ENCODE measurements at regions not wholly inside any gene's neighbourhood (a gene's known extent, or its start where the extent isn't known, plus 50 kb on each side); places are given as distances from the start of the nearest gene placed in this dataset.
"Not testable (repeated sequence)": the region's sequence is repeated elsewhere in the genome, so short reads cannot be mapped to it uniquely, and the experiment has no call there.

DNA sequence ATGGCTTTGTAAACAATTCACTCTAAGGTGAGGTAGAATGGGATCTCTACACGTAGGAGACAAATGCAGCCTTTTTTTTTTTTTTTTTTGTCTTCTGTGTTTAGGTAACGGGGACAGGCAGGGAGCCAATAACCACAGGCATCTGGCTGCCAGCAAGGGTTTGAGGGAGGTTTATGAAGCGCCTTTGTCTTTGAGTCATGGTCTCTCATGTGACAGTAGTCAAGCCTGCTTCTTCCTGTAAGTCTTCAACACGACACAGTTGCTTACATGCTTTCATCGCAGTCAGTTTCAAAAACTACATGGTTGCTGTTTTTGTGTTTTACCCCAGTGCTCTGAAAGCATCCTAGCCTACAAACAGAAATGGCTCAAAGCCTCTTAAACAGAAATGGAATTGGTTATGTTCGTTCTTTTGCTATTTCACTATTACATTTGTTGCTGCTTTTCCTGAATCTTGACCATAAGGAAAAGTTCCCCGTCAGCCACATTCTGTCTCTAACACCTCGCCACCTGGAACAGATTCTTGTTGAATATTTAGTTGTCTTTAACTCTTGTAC, 127.8 kb upstream of the METTL14 start:
- H3K27ac Mint-ChIP-seq: no peak overlapping the region
- no peak for ATAC-seq
- no peaks in the 10 kb centered on the region for H3K4me1 Mint-ChIP-seq
- H3K27me3 Mint-ChIP-seq: no peaks in the 10 kb centered on the region
- H3K36me3 Mint-ChIP-seq: no peaks in the 10 kb centered on the region
- H3K9me3 Mint-ChIP-seq: no peaks in the 10 kb centered on the region
- no peak overlapping the region for H3K4me3 Mint-ChIP-seq

DNA sequence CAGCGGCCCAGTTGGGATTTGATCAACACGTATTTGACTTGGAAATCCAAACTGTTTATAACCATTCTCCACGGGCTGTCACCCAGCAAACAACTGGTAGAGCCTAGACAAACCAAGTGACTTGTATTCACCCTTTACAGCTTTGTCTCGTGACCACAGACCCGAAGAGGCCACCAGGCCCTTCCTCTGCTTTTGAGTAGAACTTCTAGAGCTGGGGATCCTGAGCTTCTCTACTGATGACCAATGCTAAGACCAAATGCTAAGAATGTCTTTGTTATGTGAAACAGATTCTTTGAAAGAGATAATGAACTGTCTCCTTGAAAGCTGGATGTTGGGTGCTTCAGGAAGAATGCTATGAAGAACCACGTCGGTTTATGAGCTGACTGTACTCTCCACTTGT, 127.0 kb upstream of the METTL14 start:
- H3K27me3 Mint-ChIP-seq, H3K4me1 Mint-ChIP-seq, ATAC-seq, H3K4me3 Mint-ChIP-seq, H3K27ac Mint-ChIP-seq, H3K9me3 Mint-ChIP-seq, H3K36me3 Mint-ChIP-seq: not testable (repeated sequence)

GRCh38 chr4:118561559-118561958, 123.6 kb upstream of the METTL14 start:
- ATAC-seq, H3K4me3 Mint-ChIP-seq, H3K4me1 Mint-ChIP-seq, H3K27ac Mint-ChIP-seq, H3K9me3 Mint-ChIP-seq, H3K36me3 Mint-ChIP-seq, H3K27me3 Mint-ChIP-seq: not testable (repeated sequence)

DNA sequence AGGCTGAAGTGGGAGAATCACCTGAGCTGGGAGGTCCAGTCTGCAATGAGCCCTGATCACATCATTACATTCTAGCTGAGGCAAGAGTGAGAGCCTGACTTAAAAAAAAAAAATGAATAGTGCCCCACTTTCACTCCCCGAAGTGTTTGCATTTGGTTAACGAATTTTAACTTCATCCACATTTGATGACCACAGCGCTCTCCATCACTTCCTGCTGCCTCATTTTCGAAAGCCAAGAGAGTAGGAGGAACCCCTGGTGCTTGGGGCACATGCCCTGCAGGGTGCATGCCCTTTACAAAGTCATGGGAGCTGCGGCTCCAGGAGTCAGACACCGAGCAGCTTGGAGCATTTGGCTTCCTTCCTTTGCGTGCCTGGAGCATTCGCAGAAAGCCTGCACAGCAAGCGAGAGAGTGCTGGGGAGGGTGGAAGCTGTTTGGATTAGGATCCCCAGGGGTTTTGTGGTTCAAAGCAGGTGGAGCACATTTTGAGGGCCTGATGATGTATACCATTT, 119.1 kb upstream of the METTL14 start:
- H3K27ac Mint-ChIP-seq, H3K36me3 Mint-ChIP-seq, H3K4me1 Mint-ChIP-seq, H3K27me3 Mint-ChIP-seq, H3K9me3 Mint-ChIP-seq: not testable (repeated sequence)
- peak; percentile 59 for ATAC-seq
- peak overlapping the region; percentile 34 for H3K4me3 Mint-ChIP-seq

DNA sequence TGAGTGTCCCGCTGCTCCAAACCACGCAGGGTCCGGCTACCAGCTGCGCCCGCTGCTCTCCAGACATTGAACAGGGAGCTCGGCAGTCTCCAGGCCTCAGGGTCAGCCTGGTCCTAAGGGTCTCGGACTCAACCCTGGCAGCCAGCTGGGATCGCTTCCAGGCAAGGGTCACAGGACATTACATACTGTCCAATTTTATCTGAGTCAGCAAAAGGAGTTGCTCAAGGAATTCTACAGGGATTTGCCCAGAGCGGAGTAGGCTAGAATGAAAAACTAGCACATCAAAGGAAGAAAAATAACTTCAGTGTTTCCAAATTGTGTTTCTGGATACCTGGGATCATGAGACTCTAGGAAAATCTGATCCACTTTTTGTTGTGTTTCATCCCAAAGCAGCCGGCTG, 112.2 kb upstream of the METTL14 start:
- H3K4me1 Mint-ChIP-seq, ATAC-seq, H3K36me3 Mint-ChIP-seq, H3K9me3 Mint-ChIP-seq, H3K4me3 Mint-ChIP-seq, H3K27ac Mint-ChIP-seq: not testable (repeated sequence)
- peaks cover 10% of the 10 kb centered on the region for H3K27me3 Mint-ChIP-seq

- not testable (repeated sequence) for H3K4me3 Mint-ChIP-seq, H3K36me3 Mint-ChIP-seq, ATAC-seq, H3K9me3 Mint-ChIP-seq, H3K4me1 Mint-ChIP-seq, H3K27ac Mint-ChIP-seq
- peaks cover 19% of the 10 kb centered on the region for H3K27me3 Mint-ChIP-seq
Measured at GRCh38 chr4:118574251-118574913, 110.8 kb upstream of the METTL14 start.

DNA sequence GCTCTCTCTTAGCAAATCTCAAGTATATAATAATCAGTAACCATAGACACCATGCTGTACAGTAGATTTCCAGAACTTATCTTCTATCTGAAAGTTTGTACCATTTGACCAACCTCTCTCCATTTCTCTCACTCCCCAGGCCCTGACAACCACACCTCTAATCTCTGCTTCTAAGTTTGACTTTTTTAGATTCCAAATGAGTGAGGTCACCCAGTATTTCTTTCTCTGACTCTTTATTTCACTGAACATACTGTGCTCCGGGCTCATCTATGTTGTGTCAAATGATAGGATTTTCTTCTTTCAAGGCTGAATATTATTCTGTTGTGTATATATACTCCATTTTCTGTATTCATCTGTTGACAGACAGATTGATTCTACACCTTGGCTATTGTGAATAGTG, 110.1 kb upstream of the METTL14 start:
- peaks cover 20% of the 10 kb centered on the region for H3K27me3 Mint-ChIP-seq
- H3K4me1 Mint-ChIP-seq, H3K27ac Mint-ChIP-seq, H3K36me3 Mint-ChIP-seq, H3K4me3 Mint-ChIP-seq, H3K9me3 Mint-ChIP-seq, ATAC-seq: not testable (repeated sequence)

GRCh38 chr4:118575726-118576125, 109.5 kb upstream of the METTL14 start:
- not testable (repeated sequence) for H3K4me3 Mint-ChIP-seq, H3K36me3 Mint-ChIP-seq, H3K27ac Mint-ChIP-seq, H3K9me3 Mint-ChIP-seq, H3K4me1 Mint-ChIP-seq, ATAC-seq
- peaks cover 20% of the 10 kb centered on the region for H3K27me3 Mint-ChIP-seq

- not testable (repeated sequence) for H3K4me3 Mint-ChIP-seq, H3K36me3 Mint-ChIP-seq, ATAC-seq, H3K9me3 Mint-ChIP-seq, H3K4me1 Mint-ChIP-seq, H3K27ac Mint-ChIP-seq
- peaks cover 20% of the 10 kb centered on the region for H3K27me3 Mint-ChIP-seq
Measured at GRCh38 chr4:118576709-118577219, 108.4 kb upstream of the METTL14 start.

DNA sequence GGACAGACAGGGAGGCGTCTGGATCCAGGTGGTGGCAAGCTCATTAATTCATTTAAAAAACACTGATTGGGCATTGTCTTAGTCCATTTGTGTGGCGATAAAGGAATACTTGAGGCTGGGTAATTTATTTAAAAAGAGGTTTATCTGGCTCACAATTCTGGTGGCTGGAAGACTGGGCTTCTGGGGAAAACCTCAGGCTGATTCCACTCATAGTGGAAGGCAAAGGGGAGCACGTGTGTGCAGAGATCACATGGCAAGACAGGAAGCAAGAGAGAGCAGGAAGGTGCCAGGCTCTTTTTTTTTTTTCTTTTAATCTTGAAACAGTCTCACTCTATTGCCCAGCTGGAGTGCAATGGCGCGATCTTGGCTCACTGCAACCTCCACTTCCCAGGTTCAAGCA, 100.2 kb upstream of the METTL14 start:
- H3K27me3 Mint-ChIP-seq: no peaks in the 10 kb centered on the region
- no peak overlapping the region for H3K4me3 Mint-ChIP-seq
- ATAC-seq: no peak
- H3K36me3 Mint-ChIP-seq: no peaks in the 10 kb centered on the region
- H3K4me1 Mint-ChIP-seq: no peaks in the 10 kb centered on the region
- no peaks in the 10 kb centered on the region for H3K9me3 Mint-ChIP-seq
- no peak overlapping the region for H3K27ac Mint-ChIP-seq

DNA sequence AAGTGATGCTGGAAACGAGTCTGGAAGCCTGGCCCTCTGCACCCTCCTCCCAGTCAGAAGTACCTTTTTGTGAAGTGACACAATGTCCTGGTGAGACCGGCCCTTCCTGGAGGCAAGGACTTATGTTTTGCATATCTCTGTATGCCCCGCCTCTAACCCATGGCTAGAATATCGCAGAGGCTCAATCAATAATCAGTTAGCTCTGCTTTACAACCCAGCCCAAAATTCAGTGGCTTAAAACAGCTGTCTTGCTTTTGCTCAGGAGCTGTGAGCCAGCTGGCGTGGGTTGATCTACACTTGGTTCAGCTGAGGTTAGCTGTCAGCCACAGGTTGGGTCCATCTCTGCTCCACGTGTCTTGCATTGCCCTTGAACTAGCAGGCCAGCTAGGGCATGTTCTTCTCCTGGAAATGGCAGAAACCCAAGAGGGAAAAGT, 98.8 kb upstream of the METTL14 start:
- H3K27ac Mint-ChIP-seq: no peak overlapping the region
- H3K9me3 Mint-ChIP-seq: no peaks in the 10 kb centered on the region
- no peak for ATAC-seq
- no peaks in the 10 kb centered on the region for H3K27me3 Mint-ChIP-seq
- H3K4me1 Mint-ChIP-seq: peaks cover 6% of the 10 kb centered on the region
- no peak overlapping the region for H3K4me3 Mint-ChIP-seq
- no peaks in the 10 kb centered on the region for H3K36me3 Mint-ChIP-seq

DNA sequence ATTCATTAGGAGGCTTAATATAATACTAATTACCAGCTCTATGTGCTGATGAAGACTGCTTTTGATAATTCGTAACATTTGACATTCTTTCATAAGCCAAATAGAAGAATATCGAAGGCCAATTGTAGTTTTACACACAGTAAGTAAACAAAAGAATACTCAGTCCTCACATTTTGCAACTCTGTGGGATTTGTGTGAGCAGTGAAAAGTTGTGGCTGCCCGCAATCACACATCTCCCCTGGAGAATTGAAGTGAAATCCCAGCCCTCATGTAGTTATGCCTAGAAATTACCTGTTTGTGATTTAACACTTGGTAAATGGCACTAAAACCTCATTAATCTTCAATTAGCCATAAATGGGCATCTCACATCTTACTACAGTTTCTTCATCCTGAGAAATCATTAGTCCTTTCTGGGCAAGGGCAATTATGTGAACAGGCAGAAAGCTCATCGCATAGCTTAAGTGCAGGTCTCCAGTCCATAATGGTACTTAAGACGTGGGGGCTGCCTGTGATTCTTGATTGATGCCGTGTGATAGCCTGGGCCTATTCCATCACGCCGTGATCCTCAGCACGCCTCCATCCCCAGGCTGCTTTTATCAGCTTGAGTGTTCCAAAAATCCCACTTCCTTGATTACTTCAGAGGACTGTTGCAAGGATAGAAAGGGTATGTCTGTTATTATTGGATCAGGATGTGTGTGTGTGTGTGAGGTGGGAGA, 97.9 kb upstream of the METTL14 start:
- Mint-ChIP-seq H3K36me3 (no peaks in the 10 kb centered on the region), H3K4me1 (peaks cover 11% of the 10 kb centered on the region), H3K27me3 (no peaks in the 10 kb centered on the region), H3K4me3 (no peak overlapping the region), H3K27ac (no peak overlapping the region), H3K9me3 (no peaks in the 10 kb centered on the region)
- no peak for ATAC-seq

GRCh38 chr4:118587946-118588345, 97.2 kb upstream of the METTL14 start:
- no peaks in the 10 kb centered on the region for H3K27me3 Mint-ChIP-seq
- no peak for ATAC-seq
- H3K27ac Mint-ChIP-seq: no peak overlapping the region
- peaks cover 11% of the 10 kb centered on the region for H3K4me1 Mint-ChIP-seq
- no peaks in the 10 kb centered on the region for H3K9me3 Mint-ChIP-seq
- no peaks in the 10 kb centered on the region for H3K36me3 Mint-ChIP-seq
- H3K4me3 Mint-ChIP-seq: no peak overlapping the region

GRCh38 chr4:118589471-118590055, 95.6 kb upstream of the METTL14 start:
- ATAC-seq: no peak
- Mint-ChIP-seq H3K36me3 (no peaks in the 10 kb centered on the region), H3K4me3 (no peak overlapping the region), H3K4me1 (peaks cover 11% of the 10 kb centered on the region), H3K27me3 (no peaks in the 10 kb centered on the region), H3K27ac (no peak overlapping the region), H3K9me3 (no peaks in the 10 kb centered on the region)

DNA sequence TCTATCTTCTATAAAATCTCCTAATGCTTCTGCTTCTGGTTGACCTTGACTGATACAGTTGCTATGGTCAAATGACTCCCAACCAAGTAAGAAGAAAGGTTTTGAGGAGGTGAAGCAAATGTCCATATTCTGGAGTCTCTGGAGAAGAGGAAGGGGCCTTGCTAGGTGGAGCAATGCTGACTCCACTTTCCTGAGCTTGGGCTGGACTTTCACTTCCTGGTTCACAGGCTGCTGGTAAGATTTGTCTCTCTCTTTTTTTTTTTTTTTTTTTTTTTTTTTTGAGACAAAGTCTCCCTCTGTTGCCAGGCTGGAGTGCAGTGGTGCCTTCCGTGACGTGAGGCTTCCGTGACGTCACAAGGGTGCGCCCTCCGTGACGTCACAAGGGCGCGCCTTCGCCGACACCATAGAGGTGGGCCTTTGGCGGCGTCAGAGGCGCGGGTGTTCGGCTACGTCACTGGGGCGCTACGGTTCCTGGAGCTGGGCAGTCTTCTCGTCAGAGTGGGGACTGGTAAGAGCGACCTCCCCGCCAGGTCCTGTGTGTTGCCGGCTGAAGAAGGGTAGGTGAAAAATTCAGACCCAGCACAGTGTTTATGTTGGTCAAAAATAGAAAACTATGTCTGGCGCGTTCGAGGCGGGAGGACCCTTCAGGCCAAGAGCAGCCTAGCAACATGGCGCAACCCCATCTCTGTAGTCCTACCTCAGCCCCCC, 93.7 kb upstream of the METTL14 start:
- Mint-ChIP-seq H3K4me3 (peak overlapping the region; percentile 95), H3K4me1 (peaks cover 11% of the 10 kb centered on the region), H3K27ac (peak overlapping the region; percentile 92)
- not testable (repeated sequence) for H3K9me3 Mint-ChIP-seq, H3K36me3 Mint-ChIP-seq, H3K27me3 Mint-ChIP-seq
- peak; percentile 98 for ATAC-seq
